Retinal pigment epithelial cell (primary cell): ENCODE measurements at regions not wholly inside any gene's neighbourhood (a gene's known extent, or its start where the extent isn't known, plus 50 kb on each side); places are given as distances from the start of the nearest gene placed in this dataset.

Experiments used
- DNase-seq: peaks from one replicate; pipeline ENCODE4 v3.0.0-alpha.2; 2010; ENCODE audit warnings: low read depth
- H3K4me3 ChIP-seq: 2 replicates; pipeline ENCODE4 v1.5.1; 2011; ENCODE audit warnings: mild to moderate bottlenecking, low read length, control low read depth, moderate library complexity
- CTCF ChIP-seq: conservative IDR thresholded peaks from 2 replicates; pipeline ENCODE4 v1.5.1; 2011; ENCODE audit warnings: low read depth, low read length, control low read depth, inconsistent platforms

- no peak overlapping the region for H3K4me3 ChIP-seq
- DNase-seq, result no peak
- no peak for TF ChIP-seq CTCF
Observed at GRCh38 chr5:92779536-92779935, 801.5 kb downstream of the NR2F1-AS1 start.

- no peak overlapping the region for H3K4me3 ChIP-seq
- no peak for DNase-seq
- TF ChIP-seq CTCF, result no peak
Observed at GRCh38 chr5:92778261-92778660, 802.8 kb downstream of the NR2F1-AS1 start.

- no peak for TF ChIP-seq CTCF
- no peak for DNase-seq
- H3K4me3 ChIP-seq, result no peak overlapping the region
Observed at GRCh38 chr5:92777421-92777820, 803.6 kb downstream of the NR2F1-AS1 start.

- DNase-seq, result peak; percentile 74
- no peak overlapping the region for H3K4me3 ChIP-seq
- no peak for TF ChIP-seq CTCF
Observed at GRCh38 chr5:92775711-92776615, 805.1 kb downstream of the NR2F1-AS1 start.

GRCh38 chr5:92769978-92770377 is 811.0 kb downstream of the NR2F1-AS1 start:
- no peak overlapping the region for H3K4me3 ChIP-seq
- TF ChIP-seq CTCF, result no peak
- peak; percentile 94 for DNase-seq

- H3K4me3 ChIP-seq, result no peak overlapping the region
- no peak for TF ChIP-seq CTCF
- no peak for DNase-seq
Observed at GRCh38 chr5:92761585-92761984, 819.4 kb downstream of the NR2F1-AS1 start.

- no peak for TF ChIP-seq CTCF
- DNase-seq, result no peak
Observed at GRCh38 chr5:92760550-92760949, 820.5 kb downstream of the NR2F1-AS1 start.

More at GRCh38 chr5:92760550-92760949, 820.5 kb downstream of the NR2F1-AS1 start:
- H3K4me3 ChIP-seq, result no peak overlapping the region
